ENCODE measurements at regions not wholly inside any gene's neighbourhood (a gene's known extent, or its start where the extent isn't known, plus 50 kb on each side); places are given as distances from the start of the nearest gene placed in this dataset.

GRCh38 chr5:72659726-72660125 lies 152.5 kb upstream of the ZNF366 start:
- Histone ChIP-seq H3K27me3 (no peaks in the 10 kb centered on the region), H3K36me3 (no peaks in the 10 kb centered on the region), H3K27ac (no peak overlapping the region), H3K4me3 (no peak overlapping the region), H3K4me1 (no peaks in the 10 kb centered on the region), H3K9me3 (no peaks in the 10 kb centered on the region)
- TF ChIP-seq POLR2AphosphoS5 (IDR thresholded peaks at IDR 0.05) (no peak), POLR2A (IDR thresholded peaks at IDR 0.05) (no peak)
- TF ChIP-seq, protein P1, sequence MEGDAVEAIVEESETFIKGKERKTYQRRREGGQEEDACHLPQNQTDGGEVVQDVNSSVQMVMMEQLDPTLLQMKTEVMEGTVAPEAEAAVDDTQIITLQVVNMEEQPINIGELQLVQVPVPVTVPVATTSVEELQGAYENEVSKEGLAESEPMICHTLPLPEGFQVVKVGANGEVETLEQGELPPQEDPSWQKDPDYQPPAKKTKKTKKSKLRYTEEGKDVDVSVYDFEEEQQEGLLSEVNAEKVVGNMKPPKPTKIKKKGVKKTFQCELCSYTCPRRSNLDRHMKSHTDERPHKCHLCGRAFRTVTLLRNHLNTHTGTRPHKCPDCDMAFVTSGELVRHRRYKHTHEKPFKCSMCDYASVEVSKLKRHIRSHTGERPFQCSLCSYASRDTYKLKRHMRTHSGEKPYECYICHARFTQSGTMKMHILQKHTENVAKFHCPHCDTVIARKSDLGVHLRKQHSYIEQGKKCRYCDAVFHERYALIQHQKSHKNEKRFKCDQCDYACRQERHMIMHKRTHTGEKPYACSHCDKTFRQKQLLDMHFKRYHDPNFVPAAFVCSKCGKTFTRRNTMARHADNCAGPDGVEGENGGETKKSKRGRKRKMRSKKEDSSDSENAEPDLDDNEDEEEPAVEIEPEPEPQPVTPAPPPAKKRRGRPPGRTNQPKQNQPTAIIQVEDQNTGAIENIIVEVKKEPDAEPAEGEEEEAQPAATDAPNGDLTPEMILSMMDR (IDR thresholded peaks at IDR 0.05): no peak
- no peak for DNase-seq (ENCODE audit: low spot score in 2 of 2)
- intact Hi-C loops (cut with DNase I; ENCODE audit: low total_unique reads): loop anchor here (5.0 kb wide), 1 partner anchor 127 kb away; no protein-coding TSS in a partner anchor

GRCh38 chr5:72658761-72659540 lies 151.7 kb upstream of the ZNF366 start:
- TF ChIP-seq POLR2A (IDR thresholded peaks at IDR 0.05): no peak
- TF ChIP-seq, protein P1 (IDR thresholded peaks at IDR 0.05): no peak
- TF ChIP-seq POLR2AphosphoS5 (IDR thresholded peaks at IDR 0.05): no peak

DNA sequence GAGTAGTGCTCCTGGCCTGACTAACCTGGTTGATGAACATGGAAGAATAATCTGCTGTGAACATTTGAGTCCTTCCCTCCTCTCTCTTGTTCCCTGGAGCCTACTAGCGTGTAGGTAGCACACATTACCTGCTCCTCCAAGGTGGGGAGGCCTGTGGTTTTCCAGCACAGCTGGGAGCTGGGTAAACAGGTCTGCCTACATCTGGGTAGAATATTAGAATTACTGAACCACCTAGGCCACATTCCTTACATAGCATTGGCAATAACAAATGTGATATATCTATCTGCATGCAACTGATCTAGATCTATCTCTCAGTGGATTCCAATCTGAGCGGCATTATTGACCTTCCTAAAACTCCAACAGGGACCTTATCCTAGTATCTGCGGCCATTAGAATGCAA lies 151.0 kb upstream of the ZNF366 start:
- Histone ChIP-seq H3K9me3 (no peaks in the 10 kb centered on the region), H3K4me1 (no peaks in the 10 kb centered on the region), H3K27me3 (no peaks in the 10 kb centered on the region), H3K27ac (no peak overlapping the region), H3K4me3 (no peak overlapping the region), H3K36me3 (no peaks in the 10 kb centered on the region)
- TF ChIP-seq, protein P1 (IDR thresholded peaks at IDR 0.05): no peak
- no peak for TF ChIP-seq POLR2AphosphoS5 (IDR thresholded peaks at IDR 0.05)
- no peak for TF ChIP-seq POLR2A (IDR thresholded peaks at IDR 0.05)
- intact Hi-C loops (cut with DNase I; ENCODE audit: low total_unique reads): no loop called here
- no peak for DNase-seq (ENCODE audit: low spot score in 2 of 2)

More at GRCh38 chr5:72658761-72659540, 151.7 kb upstream of the ZNF366 start:
- DNase-seq (ENCODE audit: low spot score in 2 of 2): no peak
- H3K9me3 ChIP-seq: no peaks in the 10 kb centered on the region
- no peak overlapping the region for H3K27ac ChIP-seq
- H3K4me3 ChIP-seq: no peak overlapping the region
- H3K36me3 ChIP-seq: no peaks in the 10 kb centered on the region
- no peaks in the 10 kb centered on the region for H3K27me3 ChIP-seq
- no peaks in the 10 kb centered on the region for H3K4me1 ChIP-seq
- intact Hi-C loops (cut with DNase I; ENCODE audit: low total_unique reads): no loop called here

GRCh38 chr5:72656756-72657513 lies 149.7 kb upstream of the ZNF366 start:
- no peaks in the 10 kb centered on the region for H3K27me3 ChIP-seq
- intact Hi-C loops (cut with DNase I; ENCODE audit: low total_unique reads): no loop called here
- H3K4me1 ChIP-seq: no peaks in the 10 kb centered on the region
- H3K27ac ChIP-seq: no peak overlapping the region
- no peaks in the 10 kb centered on the region for H3K9me3 ChIP-seq
- no peak for TF ChIP-seq POLR2A (IDR thresholded peaks at IDR 0.05)
- TF ChIP-seq, protein P1 (IDR thresholded peaks at IDR 0.05): no peak
- TF ChIP-seq POLR2AphosphoS5 (IDR thresholded peaks at IDR 0.05): no peak
- no peak overlapping the region for H3K4me3 ChIP-seq
- H3K36me3 ChIP-seq: no peaks in the 10 kb centered on the region
- DNase-seq (ENCODE audit: low spot score in 2 of 2): no peak

DNA sequence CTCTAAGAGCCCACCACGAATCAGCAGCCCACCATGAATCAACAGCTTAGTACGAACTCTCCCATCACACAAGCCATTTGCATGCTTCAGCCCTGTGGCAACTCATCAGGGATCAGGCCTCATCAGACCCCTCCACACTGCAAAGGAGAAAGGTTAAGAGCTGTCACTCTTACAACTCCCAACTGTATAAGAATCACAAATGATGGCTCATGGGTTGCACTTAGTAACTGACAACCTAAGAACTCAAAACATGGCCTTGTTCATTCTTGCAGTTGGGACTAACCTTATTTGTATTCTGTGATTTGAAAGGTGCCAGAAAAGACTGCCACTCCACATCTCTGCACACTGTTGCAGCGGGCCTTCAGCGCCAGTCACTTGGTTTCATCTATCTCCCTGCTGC lies 149.1 kb upstream of the ZNF366 start:
- H3K27ac ChIP-seq: no peak overlapping the region
- H3K4me1 ChIP-seq: no peaks in the 10 kb centered on the region
- no peaks in the 10 kb centered on the region for H3K36me3 ChIP-seq
- no peak overlapping the region for H3K4me3 ChIP-seq
- TF ChIP-seq POLR2AphosphoS5 (IDR thresholded peaks at IDR 0.05): no peak
- TF ChIP-seq, protein P1 (IDR thresholded peaks at IDR 0.05): no peak
- TF ChIP-seq POLR2A (IDR thresholded peaks at IDR 0.05): no peak
- intact Hi-C loops (cut with DNase I; ENCODE audit: low total_unique reads): no loop called here
- no peak for DNase-seq (ENCODE audit: low spot score in 2 of 2)
- H3K9me3 ChIP-seq: no peaks in the 10 kb centered on the region
- H3K27me3 ChIP-seq: no peaks in the 10 kb centered on the region

All from breast epithelium (tissue), 4 donors.